IMR-90 (cell line): ENCODE measurements at regions not wholly inside any gene's neighbourhood (a gene's known extent, or its start where the extent isn't known, plus 50 kb on each side); places are given as distances from the start of the nearest gene placed in this dataset.

Experiments
- ATAC-seq: fragments of 200-7000 bp; cut with Tn5 transposase; 2 replicates; pipeline ENCODE4 v1.9.1; 2020; ENCODE audit warnings: low read depth, mild to moderate bottlenecking, moderate library complexity
- BruUV-seq: library from RNA; stranded (reverse); fragments of 400-500 nt; replicated peaks from 2 replicates; lab custom pipeline; 2021; lab: Mats Ljungman, UMichigan
- CTCF ChIA-PET: fragments of 300-600 bp; formaldehyde crosslinking; extraction: SDS; loops from one replicate; lab custom pipeline; 2021; ENCODE audit warnings: antibody characterized with exemption; lab: Yijun Ruan, JAX
- POLR2A ChIA-PET: fragments of 300-600 bp; sonication (Branson Sonifier 250); formaldehyde crosslinking; loops from one replicate; lab custom pipeline; 2022; ENCODE audit warnings: antibody characterized with exemption; ENCODE audit not compliant: unreplicated experiment; lab: Charles Lee
- DNase-seq: peaks from one replicate; pipeline ENCODE4 v3.0.0; 2013
- H2AFZ ChIP-seq: replicated peaks from 2 replicates; pipeline ENCODE3; 2013; ENCODE audit warnings: low read length, mild to moderate bottlenecking; ENCODE audit not compliant: poor library complexity
- H2AK5ac ChIP-seq: 2 replicates; pipeline ENCODE4 v1.6.1; 2013; ENCODE audit warnings: low read depth, low read length, inconsistent platforms
- H2AK9ac ChIP-seq: replicated peaks from 2 replicates; pipeline ENCODE3; 2013; ENCODE audit warnings: mild to moderate bottlenecking, low read depth, low read length, moderate library complexity; ENCODE audit not compliant: poor library complexity
- H2BK120ac ChIP-seq: 2 replicates; pipeline ENCODE4 v1.6.1; 2013; ENCODE audit warnings: low read depth, low read length, inconsistent platforms
- H2BK15ac ChIP-seq: 3 replicates; pipeline ENCODE4 v1.6.1; 2013; ENCODE audit warnings: low read depth, low read length, inconsistent platforms
- H2BK20ac ChIP-seq: 2 replicates; pipeline ENCODE4 v1.6.1; 2013; ENCODE audit warnings: low read depth, mild to moderate bottlenecking, inconsistent platforms, low read length, moderate library complexity
- H2BK5ac ChIP-seq: 2 replicates; pipeline ENCODE4 v1.6.1; 2013; ENCODE audit warnings: mild to moderate bottlenecking, low read depth, low read length, inconsistent platforms; ENCODE audit not compliant: poor library complexity, severe bottlenecking
- H3K14ac ChIP-seq: replicated peaks from 2 replicates; pipeline ENCODE4 v1.6.1; 2013; ENCODE audit warnings: low read depth, low read length, inconsistent platforms
- H3K18ac ChIP-seq: 2 replicates; pipeline ENCODE4 v1.6.1; 2013; ENCODE audit warnings: low read depth, low read length, control low read depth
- H3K23ac ChIP-seq: 2 replicates; pipeline ENCODE4 v1.6.1; 2013; ENCODE audit warnings: low read depth, low read length, inconsistent platforms
- H3K27ac ChIP-seq: 2 replicates; pipeline ENCODE4 v1.5.1; 2013; ENCODE audit warnings: mild to moderate bottlenecking, control low read depth, low read length; ENCODE audit not compliant: insufficient read depth
- H3K27me3 ChIP-seq: 2 replicates; pipeline ENCODE4 v1.6.1; 2013; ENCODE audit warnings: low read length; ENCODE audit not compliant: control insufficient read depth, insufficient read depth
- H3K36me3 ChIP-seq: 2 replicates; pipeline ENCODE4 v1.6.1; 2013; ENCODE audit warnings: low read length, mixed read lengths; ENCODE audit not compliant: control insufficient read depth, insufficient read depth
- H3K4ac ChIP-seq: 2 replicates; pipeline ENCODE4 v1.6.1; 2013; ENCODE audit warnings: low read depth, low read length, inconsistent platforms
- H3K4me1 ChIP-seq: 2 replicates; pipeline ENCODE4 v1.6.1; 2013; ENCODE audit warnings: low read length, mixed read lengths; ENCODE audit not compliant: control insufficient read depth, insufficient read depth
- H3K4me2 ChIP-seq: 2 replicates; pipeline ENCODE4 v1.6.1; 2013; ENCODE audit warnings: low read depth, mild to moderate bottlenecking, control low read depth, low read length, moderate library complexity
- H3K4me3 ChIP-seq: 2 replicates; pipeline ENCODE4 v1.5.1; 2013; ENCODE audit warnings: low read depth, mild to moderate bottlenecking, control low read depth, low read length, moderate library complexity; ENCODE audit not compliant: insufficient read depth
- H3K56ac ChIP-seq: 2 replicates; pipeline ENCODE4 v1.6.1; 2013; ENCODE audit warnings: low read length, inconsistent platforms; ENCODE audit not compliant: insufficient read depth; ENCODE audit errors: extremely low read depth
- H3K79me1 ChIP-seq, 2 experiments: 2 replicates each; pipeline ENCODE4 v1.6.1; 2013; ENCODE audit warnings: low read length in 2 of 2, inconsistent platforms in 1 of 2, low read depth in 1 of 2
- H3K9ac ChIP-seq: 2 replicates; pipeline ENCODE4 v1.6.1; 2013; ENCODE audit warnings: low read depth, low read length, control low read depth
- H3K9me1 ChIP-seq: 2 replicates; pipeline ENCODE4 v1.6.1; 2013; ENCODE audit warnings: low read length, inconsistent platforms; ENCODE audit not compliant: insufficient read depth
- H3K9me3 ChIP-seq: 2 replicates; pipeline ENCODE4 v1.6.1; 2013; ENCODE audit warnings: low read length; ENCODE audit not compliant: control insufficient read depth, insufficient read depth
- H4K20me1 ChIP-seq: 2 replicates; pipeline ENCODE4 v1.6.1; 2013; ENCODE audit warnings: low read length, inconsistent platforms; ENCODE audit not compliant: insufficient read depth
- H4K5ac ChIP-seq: 2 replicates; pipeline ENCODE4 v1.6.1; 2013; ENCODE audit warnings: mild to moderate bottlenecking, low read depth, low read length, control low read depth
- H4K8ac ChIP-seq, 2 experiments: 2 replicates each; pipeline ENCODE4 v1.6.1; 2013; ENCODE audit warnings: low read depth in 2 of 2, low read length in 2 of 2, control low read depth in 1 of 2, inconsistent platforms in 1 of 2
- H4K91ac ChIP-seq: 2 replicates; pipeline ENCODE4 v1.6.1; 2013; ENCODE audit warnings: low read depth, low read length, inconsistent platforms; ENCODE audit not compliant: insufficient read depth
- CEBPB ChIP-seq: IDR thresholded peaks from 2 replicates; pipeline ENCODE4 v1.6.1; 2012; ENCODE audit warnings: low read depth, low read length, improper control_type of control experiment
- CHD1 ChIP-seq: IDR thresholded peaks from 2 replicates; pipeline ENCODE4 v1.6.1; 2012; ENCODE audit warnings: low read depth, low read length, improper control_type of control experiment
- FOS ChIP-seq: fragments of 150-350 bp; IDR thresholded peaks from 2 replicates; pipeline ENCODE4 v1.6.1; 2016; ENCODE audit warnings: low read depth, low read length
- MAFK ChIP-seq: IDR thresholded peaks from 2 replicates; pipeline ENCODE4 v1.6.1; 2012; ENCODE audit warnings: low read depth, low read length, improper control_type of control experiment
- MAZ ChIP-seq: IDR thresholded peaks from 2 replicates; pipeline ENCODE4 v1.6.1; 2012; ENCODE audit warnings: low read depth, mild to moderate bottlenecking, low read length, improper control_type of control experiment, moderate library complexity, borderline replicate concordance
- MXI1 ChIP-seq: IDR thresholded peaks from 2 replicates; pipeline ENCODE4 v1.6.1; 2012; ENCODE audit warnings: low read depth, mild to moderate bottlenecking, low read length, moderate library complexity, borderline replicate concordance
- POLR2A ChIP-seq: IDR thresholded peaks from 2 replicates; pipeline ENCODE4 v1.6.1; 2012; ENCODE audit warnings: mild to moderate bottlenecking, low read depth, low read length
- RAD21 ChIP-seq: IDR thresholded peaks from 2 replicates; pipeline ENCODE4 v1.6.1; 2012; ENCODE audit warnings: low read length, improper control_type of control experiment
- RCOR1 ChIP-seq: IDR thresholded peaks from 2 replicates; pipeline ENCODE4 v1.6.1; 2012; ENCODE audit warnings: mild to moderate bottlenecking, low read length, improper control_type of control experiment; ENCODE audit not compliant: insufficient replicate concordance
- RFX5 ChIP-seq: IDR thresholded peaks from 2 replicates; pipeline ENCODE4 v1.8.0; 2012; ENCODE audit warnings: low read depth, mild to moderate bottlenecking, low read length, moderate library complexity
- SMC3 ChIP-seq: fragments of 150-350 bp; IDR thresholded peaks from 2 replicates; pipeline ENCODE4 v1.6.1; 2016; ENCODE audit warnings: low read depth, mild to moderate bottlenecking, antibody characterized with exemption, low read length, moderate library complexity
- dilution Hi-C: fragments of 300-500 bp; cut with HindIII; formaldehyde crosslinking; loops from one replicate; pipeline ENCODE4 v1.14.3; 2018; ENCODE audit warnings: low sequenced_read_pairs; ENCODE audit not compliant: unreplicated experiment
- in situ Hi-C: fragments of 300-500 bp; cut with MboI; formaldehyde crosslinking; loops from 3 replicates; pipeline ENCODE4 v1.14.3; 2019; ENCODE audit warnings: low sequenced_read_pairs, inconsistent platforms, mixed read lengths
- intact Hi-C: fragments of 100-400 bp; cut with micrococcal nuclease; formaldehyde crosslinking; loops from 2 replicates; pipeline ENCODE4 v1.10.0; 2022
- TF ChIP-seq, protein P1 (sequence below): fragments of 150-350 bp; IDR thresholded peaks from 2 replicates; pipeline ENCODE4 v1.6.1; 2017; ENCODE audit warnings: mild to moderate bottlenecking, antibody characterized with exemption, low read length, low read depth
- TF ChIP-seq, protein P2 (sequence below): conservative IDR thresholded peaks from 2 replicates; pipeline ENCODE4 v1.5.1; 2012; ENCODE audit warnings: mild to moderate bottlenecking, low read depth, low read length, improper control_type of control experiment

DNA sequence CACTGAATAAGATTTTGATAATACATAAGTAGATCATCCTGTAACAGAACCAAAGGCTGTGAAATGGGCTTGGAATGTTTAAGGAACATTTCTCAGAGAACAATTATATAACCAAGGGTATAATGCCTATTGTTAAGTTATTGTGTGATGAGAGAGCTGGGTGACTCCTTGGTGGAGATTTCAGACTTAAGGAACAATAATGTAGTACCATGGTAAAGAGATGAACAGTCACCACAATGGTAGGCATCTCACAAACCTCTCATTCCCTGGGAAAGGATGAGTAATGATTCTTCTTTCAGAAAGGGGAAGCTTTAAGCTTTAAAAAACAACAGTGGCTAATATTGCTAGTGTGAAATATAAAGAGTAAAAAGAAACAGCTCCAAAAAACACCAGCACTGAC, 147.4 kb downstream of the TRIM36 start:
- dilution Hi-C loops, result no loop called here
- H4K8ac ChIP-seq, result no peak overlapping the region
- ChIA-PET CTCF (no interaction called here), POLR2A (no interaction called here)
- no peak overlapping the region for H3K56ac ChIP-seq
- no peaks in the 10 kb centered on the region for H3K4me1 ChIP-seq
- H3K27ac ChIP-seq, result no peak overlapping the region
- no peak overlapping the region for H3K14ac ChIP-seq
- no peak overlapping the region for H2BK15ac ChIP-seq
- H2AK5ac ChIP-seq, result no peak overlapping the region
- no peak for ATAC-seq
- H2AFZ ChIP-seq, result no peak overlapping the region
- intact Hi-C loops, result no loop called here
- TF ChIP-seq FOS, result no peak
- TF ChIP-seq MAZ, result no peak
- TF ChIP-seq, protein P1, sequence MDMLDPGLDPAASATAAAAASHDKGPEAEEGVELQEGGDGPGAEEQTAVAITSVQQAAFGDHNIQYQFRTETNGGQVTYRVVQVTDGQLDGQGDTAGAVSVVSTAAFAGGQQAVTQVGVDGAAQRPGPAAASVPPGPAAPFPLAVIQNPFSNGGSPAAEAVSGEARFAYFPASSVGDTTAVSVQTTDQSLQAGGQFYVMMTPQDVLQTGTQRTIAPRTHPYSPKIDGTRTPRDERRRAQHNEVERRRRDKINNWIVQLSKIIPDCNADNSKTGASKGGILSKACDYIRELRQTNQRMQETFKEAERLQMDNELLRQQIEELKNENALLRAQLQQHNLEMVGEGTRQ, result no peak
- no peak for TF ChIP-seq MXI1
- no peak for TF ChIP-seq POLR2A
- no peak for TF ChIP-seq CEBPB
- TF ChIP-seq CHD1, result no peak
- TF ChIP-seq, protein P2, sequence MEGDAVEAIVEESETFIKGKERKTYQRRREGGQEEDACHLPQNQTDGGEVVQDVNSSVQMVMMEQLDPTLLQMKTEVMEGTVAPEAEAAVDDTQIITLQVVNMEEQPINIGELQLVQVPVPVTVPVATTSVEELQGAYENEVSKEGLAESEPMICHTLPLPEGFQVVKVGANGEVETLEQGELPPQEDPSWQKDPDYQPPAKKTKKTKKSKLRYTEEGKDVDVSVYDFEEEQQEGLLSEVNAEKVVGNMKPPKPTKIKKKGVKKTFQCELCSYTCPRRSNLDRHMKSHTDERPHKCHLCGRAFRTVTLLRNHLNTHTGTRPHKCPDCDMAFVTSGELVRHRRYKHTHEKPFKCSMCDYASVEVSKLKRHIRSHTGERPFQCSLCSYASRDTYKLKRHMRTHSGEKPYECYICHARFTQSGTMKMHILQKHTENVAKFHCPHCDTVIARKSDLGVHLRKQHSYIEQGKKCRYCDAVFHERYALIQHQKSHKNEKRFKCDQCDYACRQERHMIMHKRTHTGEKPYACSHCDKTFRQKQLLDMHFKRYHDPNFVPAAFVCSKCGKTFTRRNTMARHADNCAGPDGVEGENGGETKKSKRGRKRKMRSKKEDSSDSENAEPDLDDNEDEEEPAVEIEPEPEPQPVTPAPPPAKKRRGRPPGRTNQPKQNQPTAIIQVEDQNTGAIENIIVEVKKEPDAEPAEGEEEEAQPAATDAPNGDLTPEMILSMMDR, result no peak
- no peak for TF ChIP-seq MAFK
- no peak for TF ChIP-seq SMC3
- no peak for TF ChIP-seq RCOR1
- no peak for TF ChIP-seq RFX5
- no peak for TF ChIP-seq RAD21
- in situ Hi-C loops, result no loop called here
- H3K4ac ChIP-seq, result no peak overlapping the region
- H3K9ac ChIP-seq, result no peak overlapping the region
- DNase-seq, result no peak
- H3K79me1 ChIP-seq, result no peaks in the 10 kb centered on the region
- no peak overlapping the region for H4K91ac ChIP-seq
- H3K27me3 ChIP-seq, result no peaks in the 10 kb centered on the region
- BruUV-seq, result no TSS peak
- H2BK5ac ChIP-seq, result no peak overlapping the region
- H3K23ac ChIP-seq, result no peak overlapping the region
- H3K4me3 ChIP-seq, result no peak overlapping the region
- H4K20me1 ChIP-seq, result no peaks in the 10 kb centered on the region
- H3K18ac ChIP-seq, result no peak overlapping the region
- H3K9me3 ChIP-seq, result no peaks in the 10 kb centered on the region
- H3K36me3 ChIP-seq, result no peaks in the 10 kb centered on the region
- H2BK20ac ChIP-seq, result no peak overlapping the region
- no peaks in the 10 kb centered on the region for H3K9me1 ChIP-seq
- H3K4me2 ChIP-seq, result no peak overlapping the region
- H2AK9ac ChIP-seq, result no peak overlapping the region
- H2BK120ac ChIP-seq, result no peak overlapping the region
- no peak overlapping the region for H4K5ac ChIP-seq
